AG04450 (cell line): ENCODE measurements at regions not wholly inside any gene's neighbourhood (a gene's known extent, or its start where the extent isn't known, plus 50 kb on each side); places are given as distances from the start of the nearest gene placed in this dataset.
"Not testable (repeated sequence)": the region's sequence is repeated elsewhere in the genome, so short reads cannot be mapped to it uniquely, and the experiment has no call there.

Source experiments
- CTCF ChIA-PET: fragments of 300-600, 350-600 bp; formaldehyde crosslinking; extraction: SDS; loops from one replicate; lab custom pipeline; 2022; ENCODE audit warnings: antibody characterized with exemption, inconsistent platforms; lab: Charles Lee
- POLR2A ChIA-PET: fragments of 350-600 bp; formaldehyde crosslinking; extraction: SDS; loops from one replicate; lab custom pipeline; 2021; ENCODE audit warnings: antibody characterized with exemption, inconsistent platforms; lab: Yijun Ruan, JAX
- DNase-seq: peaks from one replicate; pipeline ENCODE4 v3.0.0-alpha.2; 2011; ENCODE audit warnings: low read depth, low spot score
- H3K27ac ChIP-seq: one replicate; pipeline ENCODE4 v1.5.1; 2012; ENCODE audit warnings: low read depth, low read length, control low read depth
- H3K27me3 ChIP-seq: one replicate; pipeline ENCODE4 v1.6.0; 2012; ENCODE audit warnings: low read length; ENCODE audit not compliant: control insufficient read depth, insufficient read depth
- H3K4me3 ChIP-seq: 2 replicates; pipeline ENCODE4 v1.5.1; 2011; ENCODE audit warnings: mild to moderate bottlenecking, low read depth, low read length, control low read depth
- H3K9me3 ChIP-seq: 2 replicates; pipeline ENCODE4 v1.5.1; 2012; ENCODE audit warnings: low read length; ENCODE audit not compliant: control insufficient read depth, insufficient read depth
- TF ChIP-seq, protein P1 (sequence below): IDR thresholded peaks from 2 replicates; pipeline ENCODE4 v1.5.1; 2011; ENCODE audit warnings: low read depth, low read length, control low read depth, inconsistent platforms

DNA sequence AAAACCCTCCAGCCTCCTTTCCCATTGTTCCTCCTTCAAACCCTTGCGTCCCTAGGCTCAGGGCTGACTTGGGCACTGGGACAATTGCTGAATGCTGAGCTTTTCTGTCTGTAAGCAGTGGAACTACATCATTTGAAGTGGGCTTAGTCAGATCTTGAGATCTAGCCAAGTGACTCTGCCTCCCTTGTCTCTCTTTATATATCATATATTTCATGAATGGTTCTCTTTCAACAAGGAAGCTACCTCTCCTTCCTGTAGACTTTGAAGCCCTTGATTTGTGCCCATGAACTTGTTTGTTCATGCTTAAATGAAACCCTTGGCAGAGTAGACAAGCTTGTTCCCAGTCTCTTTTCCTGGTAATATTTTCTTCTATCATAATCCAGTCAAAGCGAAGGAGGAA lies 60.0 kb upstream of the KIF13A start:
- no peaks in the 10 kb centered on the region; the same call in 1 of the 2 replicates for H3K9me3 ChIP-seq
- DNase-seq: peak; percentile 24
- H3K27ac ChIP-seq: no peak overlapping the region
- H3K4me3 ChIP-seq: no peak overlapping the region
- ChIA-PET CTCF (interaction anchor here (0.8 kb wide), 1 partner anchor 75 kb away, joined by 3 read pairs; the partner anchor contains the start of gene NHLRC1), POLR2A (no interaction called here)
- TF ChIP-seq, protein P1, sequence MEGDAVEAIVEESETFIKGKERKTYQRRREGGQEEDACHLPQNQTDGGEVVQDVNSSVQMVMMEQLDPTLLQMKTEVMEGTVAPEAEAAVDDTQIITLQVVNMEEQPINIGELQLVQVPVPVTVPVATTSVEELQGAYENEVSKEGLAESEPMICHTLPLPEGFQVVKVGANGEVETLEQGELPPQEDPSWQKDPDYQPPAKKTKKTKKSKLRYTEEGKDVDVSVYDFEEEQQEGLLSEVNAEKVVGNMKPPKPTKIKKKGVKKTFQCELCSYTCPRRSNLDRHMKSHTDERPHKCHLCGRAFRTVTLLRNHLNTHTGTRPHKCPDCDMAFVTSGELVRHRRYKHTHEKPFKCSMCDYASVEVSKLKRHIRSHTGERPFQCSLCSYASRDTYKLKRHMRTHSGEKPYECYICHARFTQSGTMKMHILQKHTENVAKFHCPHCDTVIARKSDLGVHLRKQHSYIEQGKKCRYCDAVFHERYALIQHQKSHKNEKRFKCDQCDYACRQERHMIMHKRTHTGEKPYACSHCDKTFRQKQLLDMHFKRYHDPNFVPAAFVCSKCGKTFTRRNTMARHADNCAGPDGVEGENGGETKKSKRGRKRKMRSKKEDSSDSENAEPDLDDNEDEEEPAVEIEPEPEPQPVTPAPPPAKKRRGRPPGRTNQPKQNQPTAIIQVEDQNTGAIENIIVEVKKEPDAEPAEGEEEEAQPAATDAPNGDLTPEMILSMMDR: 0 out of 2 replicates have a peak, but pooled peaks have one; percentile 2
- H3K27me3 ChIP-seq: no peaks in the 10 kb centered on the region

DNA sequence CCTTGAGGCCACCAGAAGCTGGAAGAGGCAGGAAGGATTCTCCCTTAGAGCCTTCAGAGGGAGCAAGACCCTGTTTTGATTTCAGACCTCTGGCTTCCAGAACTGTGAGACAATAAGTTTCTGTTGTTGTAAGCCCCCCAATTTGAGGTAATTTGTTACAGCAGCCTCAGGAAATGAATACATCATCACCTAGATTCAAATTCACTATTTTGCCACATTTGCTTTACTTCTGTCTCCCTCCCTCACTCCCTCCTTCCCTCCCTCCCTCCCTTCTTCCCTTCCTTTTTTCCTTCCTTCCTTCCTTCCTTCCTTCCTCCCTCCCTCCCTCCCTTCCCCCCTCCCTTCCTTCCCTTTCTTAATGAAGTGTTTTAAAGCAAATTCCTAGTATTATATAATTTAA lies 58.1 kb upstream of the KIF13A start:
- H3K27me3 ChIP-seq: no peaks in the 10 kb centered on the region
- ChIA-PET CTCF (interaction anchor here (0.5 kb wide), 1 partner anchor 116 kb away, joined by 3 read pairs; no protein-coding TSS in a partner anchor), POLR2A (no interaction called here)
- H3K4me3 ChIP-seq: no peak overlapping the region
- DNase-seq: no peak
- TF ChIP-seq, protein P1: no peak
- no peaks in the 10 kb centered on the region for H3K9me3 ChIP-seq
- no peak overlapping the region for H3K27ac ChIP-seq

DNA sequence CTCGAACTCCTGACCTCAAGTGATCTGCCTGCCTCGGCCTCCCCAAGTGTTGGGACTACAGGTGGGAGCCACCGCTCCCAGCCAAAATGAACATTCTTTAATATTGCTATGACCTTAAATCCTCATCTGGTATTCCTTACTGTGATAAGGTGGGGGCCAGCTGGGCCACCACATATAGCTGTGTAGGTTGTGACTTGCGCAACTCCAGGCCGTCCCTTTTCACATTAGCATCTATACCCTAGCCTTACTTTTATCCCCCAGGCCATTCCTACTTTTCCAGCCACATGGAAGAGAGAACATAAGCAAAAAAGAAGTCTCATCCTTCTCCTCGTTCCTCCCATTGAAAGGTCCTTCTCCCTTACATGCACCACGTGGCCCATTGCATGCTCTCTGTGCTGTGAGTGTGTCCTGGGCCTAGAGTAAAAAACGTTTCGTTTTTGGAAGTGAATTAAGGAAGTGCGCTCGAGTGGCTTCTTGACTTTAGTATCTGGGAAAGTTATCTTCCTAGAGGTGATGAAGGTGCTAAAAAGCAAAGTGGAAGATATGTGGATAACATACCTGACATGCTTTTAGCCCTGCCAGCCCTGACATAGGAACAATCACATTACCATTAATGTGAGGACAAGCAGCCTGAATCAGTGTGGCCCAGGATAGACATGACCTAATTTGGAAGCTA lies 56.8 kb upstream of the KIF13A start:
- H3K27me3 ChIP-seq: no peaks in the 10 kb centered on the region
- DNase-seq: no peak
- H3K4me3 ChIP-seq: no peak overlapping the region
- ChIA-PET CTCF (interaction anchor here (1.1 to 1.6 kb wide), 2 partner anchors 15 to 227 kb away, joined by 3 to 7 read pairs; no protein-coding TSS in a partner anchor), POLR2A (interaction anchor here (0.8 to 1.2 kb wide), 2 partner anchors 57 to 179 kb away, joined by 3 to 4 read pairs; partner anchors contain the start of gene KIF13A)
- TF ChIP-seq, protein P1: no peak
- H3K27ac ChIP-seq: no peak overlapping the region
- H3K9me3 ChIP-seq: no peaks in the 10 kb centered on the region

DNA sequence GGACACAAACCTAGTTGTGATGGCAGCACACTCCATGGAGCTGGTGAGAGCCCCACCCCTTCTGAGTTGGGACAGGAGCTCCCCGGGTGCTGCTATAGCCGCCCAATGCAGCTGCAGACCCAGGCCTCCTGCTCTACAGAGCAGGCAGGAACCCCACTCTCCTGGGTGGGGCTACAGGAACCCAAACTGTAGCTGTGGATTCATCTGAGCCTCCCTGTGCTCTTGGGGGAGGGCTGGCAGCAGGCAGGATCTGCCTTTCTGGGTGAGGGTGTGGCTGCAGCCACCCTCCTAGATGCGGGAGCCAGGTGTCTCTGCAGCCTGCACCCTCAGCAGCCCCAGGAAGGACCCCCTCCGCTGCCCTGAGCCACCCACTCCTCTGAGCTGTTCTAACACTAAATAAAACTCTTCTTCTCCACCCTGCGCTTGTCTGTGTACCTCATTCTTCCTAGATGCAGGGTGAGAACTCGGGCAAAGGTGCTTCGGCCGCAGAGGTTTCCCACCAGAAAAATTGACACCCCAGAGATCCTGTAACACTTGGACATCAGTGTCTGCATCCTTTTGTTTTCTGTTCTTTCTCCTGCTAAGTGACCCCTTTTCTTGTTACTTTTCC lies 55.2 kb upstream of the KIF13A start:
- Histone ChIP-seq H3K27ac (peak overlapping the region; percentile 39), H3K27me3 (no peaks in the 10 kb centered on the region), H3K4me3 (no peak overlapping the region), H3K9me3 (no peaks in the 10 kb centered on the region)
- TF ChIP-seq, protein P1: no peak
- DNase-seq: no peak
- CTCF ChIA-PET: interaction anchor here (0.7 to 1.6 kb wide), 5 partner anchors 12 to 227 kb away, joined by 3 to 7 read pairs (median 7); no protein-coding TSS in a partner anchor
- POLR2A ChIA-PET: interaction anchor here (0.6 to 1.2 kb wide), 4 partner anchors 19 to 56 kb away, joined by 3 to 4 read pairs (median 4); partner anchors contain the start of gene KIF13A

DNA sequence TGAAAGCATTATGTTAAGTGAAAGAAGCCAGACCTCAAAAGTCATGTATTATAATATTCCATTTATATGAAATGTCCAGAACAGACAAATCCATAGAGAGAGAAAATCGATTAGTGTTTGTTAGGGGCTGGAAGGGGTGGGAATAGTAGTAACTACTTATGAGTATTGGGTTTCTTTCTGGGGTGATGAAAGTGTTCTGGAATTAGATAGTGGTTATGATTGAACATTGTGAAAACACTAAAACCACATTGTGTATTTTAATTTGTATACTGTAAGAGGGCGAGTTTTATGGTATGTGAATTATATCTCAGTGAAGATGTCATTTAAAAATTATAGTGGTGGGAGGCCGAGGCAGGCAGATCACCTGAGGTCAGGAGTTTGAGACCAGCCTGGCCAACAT lies 52.0 kb upstream of the KIF13A start:
- Histone ChIP-seq H3K27me3 (no peaks in the 10 kb centered on the region), H3K4me3 (no peak overlapping the region), H3K27ac (no peak overlapping the region), H3K9me3 (no peaks in the 10 kb centered on the region)
- ChIA-PET CTCF (no interaction called here), POLR2A (no interaction called here)
- TF ChIP-seq, protein P1: no peak
- no peak for DNase-seq

DNA sequence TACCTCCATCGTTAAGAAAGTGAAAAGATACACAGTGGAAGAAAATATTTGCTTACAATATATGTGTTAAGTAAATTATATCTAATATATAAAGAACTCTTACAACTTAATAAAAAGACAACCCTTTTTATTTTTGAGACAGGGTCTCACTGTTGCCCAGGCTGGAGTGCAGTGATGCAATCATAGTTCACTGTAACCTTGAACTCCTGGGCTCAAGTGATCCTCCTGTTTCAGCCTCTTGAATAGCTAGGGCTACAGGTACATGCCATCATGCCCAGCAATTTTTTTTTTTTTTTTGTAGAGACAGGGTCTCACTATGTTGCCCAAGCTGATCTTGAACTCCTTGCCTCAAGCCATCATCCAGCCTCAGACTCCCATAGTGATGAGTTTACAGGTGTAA lies 50.8 kb upstream of the KIF13A start:
- DNase-seq, H3K9me3 ChIP-seq, H3K4me3 ChIP-seq, POLR2A ChIA-PET, H3K27ac ChIP-seq, H3K27me3 ChIP-seq: not testable (repeated sequence)
- CTCF ChIA-PET: interaction anchor here (1.5 kb wide), 1 partner anchor 84 kb away, joined by 3 read pairs; the partner anchor contains the start of gene NHLRC1
